ENCODE measurements at regions not wholly inside any gene's neighbourhood (a gene's known extent, or its start where the extent isn't known, plus 50 kb on each side); places are given as distances from the start of the nearest gene placed in this dataset.
"Not testable (repeated sequence)": the region's sequence is repeated elsewhere in the genome, so short reads cannot be mapped to it uniquely, and the experiment has no call there.

DNA sequence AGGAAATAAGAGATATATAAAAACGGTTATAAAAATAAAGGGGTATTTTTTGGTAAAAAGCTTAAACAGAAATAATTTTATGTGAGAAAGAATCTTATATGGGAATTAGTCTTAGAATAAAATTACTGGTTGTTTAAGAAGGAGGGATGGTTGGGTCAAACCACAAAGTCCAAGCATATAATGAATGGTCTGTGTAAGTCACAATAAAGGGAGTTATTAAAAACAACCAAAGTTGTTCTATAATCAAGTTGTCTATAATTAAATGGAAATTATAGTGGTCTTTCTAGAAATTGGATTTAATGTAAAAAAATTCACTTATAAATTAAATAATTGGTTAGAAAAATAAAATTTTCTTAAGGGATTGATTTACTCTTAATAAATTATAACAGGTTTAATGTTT, 304.8 kb downstream of the POM121L12 start:
- Histone ChIP-seq H3K36me3 (ENCODE audit: insufficient read depth in 1 of 2, low read depth in 1 of 2) (no peaks in the 10 kb centered on the region), H3K4me3 (no peak overlapping the region), H3K4me1 (no peaks in the 10 kb centered on the region), H3K27me3 (ENCODE audit: insufficient read depth in 3 of 3, low read length in 2 of 3) (no peaks in the 10 kb centered on the region), H3K27ac (no peak overlapping the region), H3K9me3 (no peaks in the 10 kb centered on the region)
- intact Hi-C loops (cut with DNase I) = no loop called here
- DNase-seq (no peak), ATAC-seq (no peak)
- 89 to 100% (median 91%) methylated on average over 1 of the region's 1 CpG for WGBS, 3 donors
- TF ChIP-seq, protein P1, sequence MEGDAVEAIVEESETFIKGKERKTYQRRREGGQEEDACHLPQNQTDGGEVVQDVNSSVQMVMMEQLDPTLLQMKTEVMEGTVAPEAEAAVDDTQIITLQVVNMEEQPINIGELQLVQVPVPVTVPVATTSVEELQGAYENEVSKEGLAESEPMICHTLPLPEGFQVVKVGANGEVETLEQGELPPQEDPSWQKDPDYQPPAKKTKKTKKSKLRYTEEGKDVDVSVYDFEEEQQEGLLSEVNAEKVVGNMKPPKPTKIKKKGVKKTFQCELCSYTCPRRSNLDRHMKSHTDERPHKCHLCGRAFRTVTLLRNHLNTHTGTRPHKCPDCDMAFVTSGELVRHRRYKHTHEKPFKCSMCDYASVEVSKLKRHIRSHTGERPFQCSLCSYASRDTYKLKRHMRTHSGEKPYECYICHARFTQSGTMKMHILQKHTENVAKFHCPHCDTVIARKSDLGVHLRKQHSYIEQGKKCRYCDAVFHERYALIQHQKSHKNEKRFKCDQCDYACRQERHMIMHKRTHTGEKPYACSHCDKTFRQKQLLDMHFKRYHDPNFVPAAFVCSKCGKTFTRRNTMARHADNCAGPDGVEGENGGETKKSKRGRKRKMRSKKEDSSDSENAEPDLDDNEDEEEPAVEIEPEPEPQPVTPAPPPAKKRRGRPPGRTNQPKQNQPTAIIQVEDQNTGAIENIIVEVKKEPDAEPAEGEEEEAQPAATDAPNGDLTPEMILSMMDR (IDR thresholded peaks at IDR 0.05) = no peak

DNA sequence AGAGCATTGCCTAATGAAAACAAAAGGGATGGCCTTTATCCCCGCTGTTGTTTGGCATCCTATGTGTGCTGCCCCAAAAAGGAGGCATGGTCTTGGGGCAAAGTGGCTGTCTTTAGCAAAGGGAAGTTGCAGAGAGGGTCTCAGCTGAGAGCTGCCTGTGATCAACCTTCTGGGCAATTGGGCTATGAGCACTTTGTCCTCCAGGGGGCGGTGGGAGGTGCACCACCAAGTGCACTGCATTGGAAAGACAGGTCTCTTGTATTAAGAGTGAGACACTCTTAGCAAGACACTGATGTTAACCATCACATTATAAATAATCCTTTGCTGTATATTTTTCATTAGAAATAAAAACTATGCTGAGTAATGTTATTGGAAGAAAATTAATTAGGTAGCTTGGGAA, 314.8 kb downstream of the POM121L12 start:
- DNase-seq (no peak), ATAC-seq (no peak)
- H3K36me3 ChIP-seq (ENCODE audit: insufficient read depth in 1 of 2, low read depth in 1 of 2) = no peaks in the 10 kb centered on the region
- H3K27ac ChIP-seq = no peak overlapping the region
- H3K4me1 ChIP-seq = no peaks in the 10 kb centered on the region
- H3K4me3 ChIP-seq = no peak overlapping the region
- no peaks in the 10 kb centered on the region for H3K9me3 ChIP-seq
- intact Hi-C loops (cut with DNase I) = no loop called here
- TF ChIP-seq, protein P1 (IDR thresholded peaks at IDR 0.05) = no peak
- 28 to 40% (median 35%) methylated on average over 2 of the region's 2 CpGs for WGBS, 3 donors
- no peaks in the 10 kb centered on the region for H3K27me3 ChIP-seq (ENCODE audit: insufficient read depth in 3 of 3, low read length in 2 of 3)

DNA sequence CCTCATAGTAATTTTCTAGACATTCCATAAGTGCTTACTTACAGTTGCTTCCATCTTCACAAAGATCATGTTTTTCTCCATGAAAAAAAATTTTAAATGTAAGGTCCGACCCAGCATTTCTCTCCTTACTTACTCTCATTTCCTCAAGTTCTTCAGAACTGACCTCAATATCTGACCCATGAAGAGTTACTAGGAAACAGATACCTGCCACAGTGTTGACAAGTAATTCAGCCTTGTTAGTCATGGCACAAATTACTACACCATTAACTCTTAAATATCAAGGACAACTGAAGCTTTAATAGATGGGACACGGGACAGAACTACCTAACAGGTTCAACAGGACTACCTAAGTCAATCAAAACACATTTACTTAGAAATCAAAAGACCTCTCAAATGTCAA, 316.2 kb downstream of the POM121L12 start:
- intact Hi-C loops (cut with DNase I) = no loop called here
- H3K27me3 ChIP-seq (ENCODE audit: insufficient read depth in 3 of 3, low read length in 2 of 3) = no peaks in the 10 kb centered on the region
- no peak for DNase-seq
- no peak overlapping the region for H3K27ac ChIP-seq
- no peaks in the 10 kb centered on the region for H3K4me1 ChIP-seq
- WGBS, 3 donors = 43 to 67% (median 57%) methylated on average over 2 of the region's 2 CpGs
- H3K9me3 ChIP-seq = no peaks in the 10 kb centered on the region
- TF ChIP-seq, protein P1 (IDR thresholded peaks at IDR 0.05) = no peak
- no peaks in the 10 kb centered on the region for H3K36me3 ChIP-seq (ENCODE audit: insufficient read depth in 1 of 2, low read depth in 1 of 2)
- no peak for ATAC-seq
- H3K4me3 ChIP-seq = no peak overlapping the region

DNA sequence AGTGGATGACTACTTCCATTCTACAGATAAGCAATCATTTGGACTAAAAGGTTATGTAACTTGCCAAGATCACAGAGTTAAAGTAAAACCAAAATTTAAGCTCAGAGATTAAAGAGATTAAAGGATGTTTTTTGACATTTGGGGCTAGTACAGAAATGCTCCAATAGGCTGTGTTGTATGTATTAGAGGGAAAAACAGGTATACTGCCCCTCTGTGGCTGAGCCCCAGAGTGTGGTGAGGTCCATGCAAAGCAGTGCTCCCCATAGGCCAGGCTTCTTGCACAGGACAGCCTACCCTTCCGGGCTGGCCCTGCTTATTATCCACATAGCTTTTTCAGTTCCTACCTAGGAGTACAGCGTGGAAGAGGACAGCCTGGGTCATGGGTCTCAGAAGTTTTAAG, 322.8 kb downstream of the POM121L12 start:
- H3K36me3 ChIP-seq (ENCODE audit: insufficient read depth in 1 of 2, low read depth in 1 of 2) = no peaks in the 10 kb centered on the region
- 86 to 94% (median 91%) methylated on average over 2 of the region's 2 CpGs for WGBS, 3 donors
- no peak for ATAC-seq
- H3K27ac ChIP-seq = no peak overlapping the region
- H3K4me1 ChIP-seq = no peaks in the 10 kb centered on the region
- DNase-seq = no peak
- intact Hi-C loops (cut with DNase I) = no loop called here
- no peaks in the 10 kb centered on the region for H3K27me3 ChIP-seq (ENCODE audit: insufficient read depth in 3 of 3, low read length in 2 of 3)
- TF ChIP-seq, protein P1 (IDR thresholded peaks at IDR 0.05) = no peak
- no peak overlapping the region for H3K4me3 ChIP-seq
- no peaks in the 10 kb centered on the region for H3K9me3 ChIP-seq

DNA sequence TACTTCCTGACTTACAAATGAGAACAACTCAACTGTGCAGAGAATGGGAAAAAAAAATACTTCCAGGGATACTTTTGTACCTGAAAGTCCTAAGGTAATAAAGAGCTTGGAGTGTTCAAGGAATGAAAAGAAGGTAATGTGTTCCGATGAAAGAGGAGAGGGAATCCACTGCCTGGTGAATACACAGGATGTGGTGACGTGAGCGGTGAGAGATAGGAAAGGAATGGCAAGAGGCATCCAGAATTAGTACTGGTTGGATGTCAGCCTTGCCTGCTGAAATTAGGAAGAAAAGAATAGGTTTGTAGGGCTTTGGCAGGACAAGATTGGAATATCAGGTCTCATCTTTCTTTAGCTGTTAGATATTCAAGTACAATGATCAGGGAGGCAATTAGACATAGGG, 347.7 kb downstream of the POM121L12 start:
- DNase-seq (no peak), ATAC-seq (no peak)
- 64 to 78% (median 72%) methylated on average over 3 of the region's 3 CpGs for WGBS, 3 donors

DNA sequence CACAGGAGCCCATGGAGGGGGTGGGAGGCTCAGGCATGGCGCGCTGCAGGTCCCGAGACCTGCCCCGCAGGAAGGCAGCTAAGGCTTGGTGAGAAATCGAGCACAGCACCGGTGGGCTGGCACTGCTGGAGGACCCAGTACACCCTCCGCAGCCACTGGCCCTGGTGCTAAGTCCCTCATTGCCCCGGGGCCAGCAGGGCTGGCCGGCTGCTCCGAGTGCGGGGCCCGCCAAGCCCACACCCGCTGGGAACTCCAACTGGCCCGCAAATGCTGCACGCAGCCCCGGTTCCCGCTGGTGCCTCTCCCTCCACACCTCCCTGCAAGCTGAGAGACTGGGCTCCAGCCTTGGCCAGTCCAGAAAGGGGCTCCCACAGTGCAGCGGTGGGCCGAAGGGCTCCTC, 349.8 kb downstream of the POM121L12 start:
- H3K27me3 ChIP-seq (ENCODE audit: insufficient read depth in 3 of 3, low read length in 2 of 3); DNase-seq; H3K4me1 ChIP-seq; ATAC-seq; intact Hi-C loops (cut with DNase I); H3K27ac ChIP-seq; H3K9me3 ChIP-seq; H3K4me3 ChIP-seq; H3K36me3 ChIP-seq (ENCODE audit: insufficient read depth in 1 of 2, low read depth in 1 of 2): not testable (repeated sequence)
- 94 to 99% (median 98%) methylated on average over 17 to 19 of the region's 19 CpGs for WGBS, 3 donors

More for the DNA sequence above, 347.7 kb downstream of the POM121L12 start:
- Histone ChIP-seq H3K27ac (no peak overlapping the region), H3K9me3 (peaks cover 5% of the 10 kb centered on the region), H3K4me3 (no peak overlapping the region), H3K36me3 (ENCODE audit: insufficient read depth in 1 of 2, low read depth in 1 of 2) (no peaks in the 10 kb centered on the region), H3K4me1 (no peaks in the 10 kb centered on the region), H3K27me3 (ENCODE audit: insufficient read depth in 3 of 3, low read length in 2 of 3) (no peaks in the 10 kb centered on the region)
- TF ChIP-seq, protein P1 (IDR thresholded peaks at IDR 0.05) = no peak
- intact Hi-C loops (cut with DNase I) = no loop called here
